Neural cell (in vitro differentiated cells): ENCODE measurements at regions not wholly inside any gene's neighbourhood (a gene's known extent, or its start where the extent isn't known, plus 50 kb on each side); places are given as distances from the start of the nearest gene placed in this dataset.

Experiments used
- CTCF ChIP-seq: fragments of 450-650 bp; IDR thresholded peaks from 2 replicates; pipeline ENCODE4 v1.5.1; 2014; ENCODE audit warnings: antibody characterized with exemption, mild to moderate bottlenecking, moderate library complexity; ENCODE audit not compliant: poor library complexity, severe bottlenecking
- EP300 ChIP-seq: fragments of 450-650 bp; conservative IDR thresholded peaks from 2 replicates; pipeline ENCODE4 v1.6.1; 2014; ENCODE audit warnings: antibody characterized with exemption, mild to moderate bottlenecking, moderate library complexity; ENCODE audit not compliant: poor library complexity, severe bottlenecking
- EZH2 ChIP-seq: fragments of 200-600, 300-800 bp; shearing (Covaris generic), sonication (generic); IDR thresholded peaks from 2 replicates; pipeline ENCODE4 v1.6.1; 2014; ENCODE audit warnings: antibody characterized with exemption, low read length, borderline replicate concordance, mild to moderate bottlenecking; ENCODE audit not compliant: insufficient read depth, poor library complexity, severe bottlenecking
- MXI1 ChIP-seq: fragments of 450-650 bp; conservative IDR thresholded peaks from 2 replicates; pipeline ENCODE4 v1.6.1; 2014; ENCODE audit warnings: antibody characterized with exemption, mild to moderate bottlenecking; ENCODE audit not compliant: poor library complexity, severe bottlenecking
- POLR2AphosphoS5 ChIP-seq: IDR thresholded peaks from 2 replicates; pipeline ENCODE4 v1.6.1; 2012
- REST ChIP-seq: IDR thresholded peaks from 2 replicates; pipeline ENCODE4 v1.6.1; 2012; ENCODE audit warnings: borderline replicate concordance
- SMC3 ChIP-seq: fragments of 450-650 bp; conservative IDR thresholded peaks from 2 replicates; pipeline ENCODE4 v1.6.1; 2014; ENCODE audit warnings: antibody characterized with exemption, mild to moderate bottlenecking, moderate library complexity; ENCODE audit not compliant: poor library complexity

DNA sequence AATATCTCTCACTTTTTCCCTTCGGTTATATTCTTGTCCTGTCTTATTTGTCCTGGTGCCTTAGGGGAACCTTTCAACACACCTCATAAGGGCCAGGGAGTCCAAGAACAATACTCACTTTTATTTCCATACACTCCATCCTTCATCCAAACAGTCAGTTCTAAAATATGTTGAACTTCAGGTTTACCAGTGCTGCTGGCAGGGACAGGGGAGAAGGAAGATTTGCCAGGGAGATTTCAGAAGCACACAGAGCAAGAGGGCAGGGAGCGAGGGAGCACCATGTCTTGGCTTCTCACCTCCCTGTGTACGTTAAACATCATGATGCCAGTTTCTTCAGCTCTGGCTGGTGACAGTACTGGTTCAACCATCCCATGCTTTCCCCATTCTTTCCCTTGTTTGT is 631.1 kb upstream of the FAT1 start:
- TF ChIP-seq EZH2 (no peak), CTCF (no peak), SMC3 (no peak), EP300 (no peak), POLR2AphosphoS5 (no peak), REST (no peak), MXI1 (no peak)
